ENCODE measurements at regions not wholly inside any gene's neighbourhood (a gene's known extent, or its start where the extent isn't known, plus 50 kb on each side); places are given as distances from the start of the nearest gene placed in this dataset.

GRCh38 chr4:36915717-36916116 is 328.8 kb upstream of the NWD2 start:
- TF ChIP-seq POLR2A (IDR thresholded peaks at IDR 0.05; ENCODE audit: low read length) (no peak), GATA1 (IDR thresholded peaks at IDR 0.05; ENCODE audit: low read depth, low read length) (no peak)
